GM18507 (cell line): ENCODE measurements at regions not wholly inside any gene's neighbourhood (a gene's known extent, or its start where the extent isn't known, plus 50 kb on each side); places are given as distances from the start of the nearest gene placed in this dataset.
"Not testable (repeated sequence)": the region's sequence is repeated elsewhere in the genome, so short reads cannot be mapped to it uniquely, and the experiment has no call there.

ENCODE experiments used
- DNase-seq: peaks from one replicate; pipeline ENCODE4 v3.0.0; 2011; ENCODE audit warnings: low read depth; ENCODE audit not compliant: insufficient read length; ENCODE audit errors: extremely low spot score
- FAIRE-seq: peaks from 2 replicates; lab custom pipeline; 2011; peaks lifted over from hg19 to GRCh38; lab: Jason Lieb, UNC

GRCh38 chrX:149420566-149420965 lies 84.5 kb downstream of the IDS start:
- FAIRE-seq, DNase-seq: not testable (repeated sequence)

DNA sequence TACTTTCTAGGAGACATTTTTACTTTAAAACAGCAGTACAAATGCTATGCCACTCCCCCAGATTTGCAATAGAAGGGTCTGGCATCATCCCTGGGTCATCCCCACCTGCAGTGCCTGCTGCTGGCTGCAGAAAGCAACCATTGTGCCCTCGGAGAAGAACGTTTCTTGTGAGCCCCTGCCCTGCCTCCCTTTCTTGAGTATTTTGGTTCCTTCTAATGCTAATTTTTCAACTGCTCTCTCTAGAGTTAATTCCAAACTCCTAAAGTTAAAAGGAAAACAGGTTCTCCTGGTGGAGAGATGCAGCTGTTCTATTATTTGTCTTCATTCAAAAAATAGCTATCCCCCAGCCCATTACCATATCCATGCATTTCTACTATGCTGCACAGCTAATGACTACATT lies 107.1 kb downstream of the IDS start:
- DNase-seq (no peak), FAIRE-seq (no peak)

- DNase-seq: no peak
- no peak for FAIRE-seq
Measured at GRCh38 chrX:149392921-149393320, 112.2 kb downstream of the IDS start.

DNA sequence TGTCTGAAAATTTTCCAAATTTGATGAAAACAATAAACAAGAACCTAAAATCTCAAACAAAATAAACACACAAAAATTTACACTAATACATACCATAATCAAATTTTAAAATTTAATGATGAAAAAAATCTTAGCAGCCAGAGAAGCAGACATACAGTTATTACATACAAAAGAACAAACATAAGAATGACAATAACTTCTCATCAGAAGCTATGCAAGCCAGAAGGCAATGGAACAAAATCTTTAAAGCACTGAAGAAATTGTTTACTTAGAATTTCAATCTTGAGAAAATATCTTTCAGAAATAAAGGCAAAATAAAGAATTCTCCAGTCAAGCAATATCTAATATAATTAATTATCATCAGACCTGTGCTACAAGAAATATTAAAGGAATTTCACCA lies 121.3 kb downstream of the IDS start:
- FAIRE-seq: no peak
- DNase-seq: no peak

GRCh38 chrX:149374751-149375150 lies 130.4 kb downstream of the IDS start:
- FAIRE-seq (peak; percentile 18), DNase-seq (no peak)

DNA sequence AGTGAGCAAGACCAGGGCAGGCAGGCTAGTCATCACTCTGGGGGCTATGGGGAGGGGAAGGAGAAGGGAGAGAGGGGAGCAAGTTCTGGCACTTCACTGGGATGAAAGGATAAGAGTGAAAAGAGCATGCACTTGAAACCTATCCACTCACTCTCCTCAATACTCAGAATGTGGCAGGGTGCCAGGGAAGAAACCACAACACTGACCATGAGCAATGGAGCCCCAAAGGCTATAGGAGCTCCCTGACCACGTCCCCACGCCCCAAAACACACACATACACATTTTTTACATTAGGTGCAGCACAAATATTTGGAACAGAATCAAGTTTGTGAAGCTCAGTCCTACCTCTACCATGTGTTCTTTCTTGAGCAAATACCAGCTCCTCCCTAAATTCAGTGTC lies 132.2 kb downstream of the IDS start:
- DNase-seq: no peak
- no peak for FAIRE-seq

DNA sequence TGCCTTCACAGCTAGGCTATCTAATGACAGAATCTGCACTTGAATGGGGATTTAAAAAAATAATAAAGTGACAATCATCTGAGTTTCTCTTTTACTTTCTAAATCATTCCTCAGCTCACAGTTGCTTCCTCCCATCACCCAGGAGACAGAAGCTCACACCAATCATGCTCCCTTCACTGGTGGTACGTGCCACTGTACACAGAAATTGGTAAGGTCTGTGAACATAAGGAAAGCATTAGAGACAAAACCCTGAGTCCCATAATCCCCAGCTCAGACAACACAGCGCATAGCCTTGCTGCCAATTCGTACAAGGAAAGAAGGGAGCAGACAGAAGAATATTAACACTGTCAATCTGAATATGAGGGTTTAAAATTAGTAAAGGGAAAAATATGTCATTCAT lies 133.1 kb downstream of the IDS start:
- FAIRE-seq (no peak), DNase-seq (no peak)

GRCh38 chrX:149370097-149370496 lies 135.0 kb downstream of the IDS start:
- no peak for DNase-seq
- FAIRE-seq: no peak

DNA sequence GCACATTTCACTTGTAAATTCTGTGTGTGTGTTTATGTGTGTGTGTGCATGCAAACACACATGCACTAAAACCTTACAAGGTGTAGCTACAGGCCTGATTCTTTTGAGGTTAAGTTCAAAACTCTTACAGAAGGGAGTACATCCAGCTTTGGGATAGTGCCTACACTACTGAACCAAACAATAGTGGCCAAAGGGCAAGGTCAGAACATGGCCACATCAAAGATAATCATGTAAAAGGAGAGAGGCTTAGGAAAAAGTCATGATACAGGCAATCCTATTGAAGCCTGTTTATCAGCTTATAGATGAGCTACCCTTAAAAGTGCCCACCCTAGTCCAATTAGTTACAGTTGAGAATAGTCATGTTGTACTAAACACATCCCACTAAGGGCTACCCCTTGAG lies 139.6 kb downstream of the IDS start:
- FAIRE-seq (no peak), DNase-seq (no peak)

GRCh38 chrX:149365061-149365460 lies 140.0 kb downstream of the IDS start:
- no peak for FAIRE-seq
- DNase-seq: no peak

GRCh38 chrX:149363965-149364364 lies 141.1 kb downstream of the IDS start:
- FAIRE-seq (no peak), DNase-seq (no peak)

DNA sequence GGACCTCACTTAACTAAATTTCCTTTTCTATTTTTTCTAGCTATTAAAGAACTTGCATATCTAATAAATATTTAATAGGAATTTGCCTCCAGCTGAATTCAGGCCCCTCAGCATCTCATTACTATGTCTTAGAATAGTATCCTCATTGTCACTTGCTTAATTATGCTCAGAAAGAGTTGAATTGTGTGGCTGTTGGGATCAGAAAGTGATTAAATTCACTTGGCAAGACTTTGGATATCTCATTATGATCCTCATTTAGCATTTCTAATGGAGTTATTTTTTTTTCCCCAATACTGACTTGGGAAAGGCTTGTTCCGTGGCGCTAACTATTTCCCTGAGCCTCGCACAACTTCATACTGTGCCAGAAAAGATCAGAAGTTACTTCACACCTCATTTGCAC lies 158.8 kb downstream of the IDS start:
- no peak for DNase-seq
- FAIRE-seq: no peak

GRCh38 chrX:149322316-149322715 lies 182.8 kb downstream of the IDS start:
- FAIRE-seq: no peak

DNA sequence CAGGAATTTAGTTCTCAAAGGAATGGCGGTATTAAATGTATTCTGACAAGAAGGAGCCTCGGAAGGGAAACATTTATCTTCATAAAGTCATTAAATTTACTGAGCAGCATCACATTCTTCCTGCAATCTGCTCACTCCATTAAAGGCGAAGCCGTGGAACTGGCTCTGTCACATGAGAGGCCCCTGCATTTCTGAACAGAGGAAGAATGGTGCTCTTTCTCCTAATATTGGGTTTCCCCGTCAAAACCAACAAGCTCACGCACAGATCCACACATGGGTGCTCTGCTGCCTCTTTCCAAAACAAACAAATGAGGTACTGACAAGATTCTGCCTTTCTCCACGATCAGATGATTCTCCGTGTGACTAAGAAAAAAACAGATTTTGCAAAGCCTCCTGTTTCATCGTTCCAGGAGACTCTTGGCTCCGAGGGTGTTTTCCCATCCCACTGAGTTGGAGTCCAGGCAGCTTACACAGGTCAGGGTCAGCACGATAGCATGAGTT lies 191.2 kb downstream of the IDS start:
- DNase-seq (no peak), FAIRE-seq (no peak)

More at GRCh38 chrX:149322316-149322715, 182.8 kb downstream of the IDS start:
- DNase-seq: no peak

- FAIRE-seq (no peak), DNase-seq (no peak)
Measured at GRCh38 chrX:149312988-149313387, 192.1 kb downstream of the IDS start.

DNA sequence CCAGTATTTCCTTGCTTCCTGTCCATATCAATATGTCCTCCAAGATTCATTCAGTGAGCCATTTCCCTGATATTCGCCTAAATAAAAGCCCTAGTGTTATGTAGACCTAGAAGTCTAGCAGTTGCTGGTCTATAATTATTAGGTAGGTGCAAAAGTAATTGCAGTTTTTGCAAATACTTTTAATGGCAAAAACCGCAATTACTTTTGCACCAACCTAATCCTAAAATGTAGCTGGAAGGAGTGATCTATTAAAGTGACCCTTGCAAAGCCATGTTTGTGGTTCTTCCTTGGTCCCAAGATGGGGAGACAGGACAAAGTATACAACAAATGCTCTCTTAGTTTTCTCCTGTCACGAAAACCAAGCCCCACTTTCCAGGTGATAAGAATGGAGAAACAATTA lies 193.0 kb downstream of the IDS start:
- FAIRE-seq: no peak
- DNase-seq: no peak

- FAIRE-seq (no peak), DNase-seq (no peak)
Measured at GRCh38 chrX:149302705-149303104, 202.4 kb downstream of the IDS start.

GRCh38 chrX:149298111-149298510 lies 207.0 kb downstream of the IDS start:
- DNase-seq (no peak), FAIRE-seq (no peak)

GRCh38 chrX:149296092-149296491 lies 209.0 kb downstream of the IDS start:
- no peak for FAIRE-seq
- no peak for DNase-seq

DNA sequence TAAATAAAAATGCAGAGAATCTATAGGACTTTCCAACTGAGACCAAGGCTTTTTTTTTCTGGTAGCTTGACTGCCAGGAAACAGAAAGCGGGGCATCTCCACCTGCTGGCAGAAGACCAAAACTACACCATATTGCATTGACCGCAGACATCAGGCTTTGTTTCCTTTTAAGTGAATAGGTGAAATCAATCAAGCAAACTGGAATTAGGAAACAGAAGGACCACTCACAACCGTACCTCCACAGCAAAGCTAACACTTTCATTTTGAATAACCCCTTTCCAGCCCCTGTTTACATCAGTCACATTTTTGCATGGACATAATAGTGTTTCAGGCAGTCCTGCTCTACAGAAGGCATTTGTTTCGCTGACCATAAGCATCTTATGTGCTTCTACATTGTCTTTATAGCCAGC lies 218.2 kb downstream of the IDS start:
- peak; percentile 94 for FAIRE-seq
- DNase-seq: no peak

- DNase-seq (no peak), FAIRE-seq (no peak)
Measured at GRCh38 chrX:149284616-149285015, 220.5 kb downstream of the IDS start.

- FAIRE-seq (no peak), DNase-seq (no peak)
Measured at GRCh38 chrX:149283853-149284252, 221.3 kb downstream of the IDS start.
